GM23248 (cell line): ENCODE measurements at regions not wholly inside any gene's neighbourhood (a gene's known extent, or its start where the extent isn't known, plus 50 kb on each side); places are given as distances from the start of the nearest gene placed in this dataset.

Experiments
- DNase-seq: peaks from one replicate; pipeline ENCODE4 v3.0.0-alpha.2; 2015
- H2AFZ ChIP-seq: fragments of 200-600 bp; sonication (generic); 2 replicates; pipeline ENCODE4 v1.6.1; 2016; ENCODE audit warnings: antibody characterized with exemption
- H3F3A ChIP-seq: fragments of 200-600 bp; sonication (generic); 2 replicates; pipeline ENCODE4 v1.6.1; 2016; ENCODE audit warnings: mild to moderate bottlenecking, antibody characterized with exemption, mixed run types; ENCODE audit not compliant: insufficient read depth
- H3K27ac ChIP-seq: fragments of 200-600 bp; sonication (generic); 2 replicates; pipeline ENCODE4 v1.5.1; 2016; ENCODE audit warnings: mild to moderate bottlenecking
- H3K27me3 ChIP-seq: fragments of 200-600 bp; sonication (generic); replicated peaks from 2 replicates; pipeline ENCODE4 v1.6.1; 2016; ENCODE audit warnings: mild to moderate bottlenecking; ENCODE audit not compliant: insufficient read depth
- H3K36me3 ChIP-seq: fragments of 200-600 bp; sonication (generic); 2 replicates; pipeline ENCODE4 v1.6.1; 2016; ENCODE audit warnings: low read depth, mild to moderate bottlenecking
- H3K4me1 ChIP-seq: fragments of 200-600 bp; sonication (generic); 2 replicates; pipeline ENCODE4 v1.6.1; 2016; ENCODE audit warnings: mild to moderate bottlenecking; ENCODE audit not compliant: insufficient read depth
- H3K4me2 ChIP-seq: fragments of 200-600 bp; sonication (generic); one replicate; pipeline ENCODE4 v1.6.1; 2016; ENCODE audit warnings: mild to moderate bottlenecking; ENCODE audit not compliant: unreplicated experiment
- H3K4me3 ChIP-seq: fragments of 200-600 bp; sonication (generic); 2 replicates; pipeline ENCODE4 v1.5.1; 2016; ENCODE audit warnings: mild to moderate bottlenecking
- H3K79me2 ChIP-seq: fragments of 200-600 bp; sonication (generic); 2 replicates; pipeline ENCODE4 v1.6.1; 2016; ENCODE audit warnings: mild to moderate bottlenecking; ENCODE audit not compliant: insufficient read depth
- H3K9ac ChIP-seq: fragments of 200-600 bp; sonication (generic); 2 replicates; pipeline ENCODE4 v1.6.1; 2016; ENCODE audit warnings: mild to moderate bottlenecking
- H3K9me2 ChIP-seq: fragments of 200-600 bp; sonication (generic); 2 replicates; pipeline ENCODE4 v1.6.1; 2016; ENCODE audit warnings: mixed run types, mild to moderate bottlenecking, moderate library complexity; ENCODE audit not compliant: insufficient read depth
- H3K9me3 ChIP-seq: fragments of 200-600 bp; sonication (generic); one replicate; pipeline ENCODE4 v1.6.1; 2017; ENCODE audit warnings: low read depth
- H4K20me1 ChIP-seq: fragments of 200-600 bp; sonication (generic); 2 replicates; pipeline ENCODE4 v1.6.0; 2016; ENCODE audit not compliant: insufficient read depth
- EZH2 ChIP-seq: fragments of 200-600 bp; sonication (generic); IDR thresholded peaks from 2 replicates; pipeline ENCODE4 v1.6.1; 2018; ENCODE audit warnings: antibody characterized with exemption, mild to moderate bottlenecking; ENCODE audit not compliant: insufficient read depth, poor library complexity, severe bottlenecking
- EZH2phosphoT487 ChIP-seq: fragments of 200-600 bp; sonication (generic); IDR thresholded peaks from 2 replicates; pipeline ENCODE4 v1.6.1; 2018; ENCODE audit warnings: antibody characterized with exemption, moderate library complexity, mild to moderate bottlenecking, low read depth; ENCODE audit not compliant: insufficient read depth
- WGBS, 2 experiments: methylation state at CpG; one replicate each; pipeline ENCODE4 v1.1.6; 2015 to 2017; ENCODE audit warnings: low lambda C conversion rate in 2 of 2, low coverage in 1 of 2; ENCODE audit errors: missing lambda C conversion rate in 2 of 2; 5-methylcytosine and 5-hydroxymethylcytosine counted together
- in situ Hi-C: fragments of 300-500 bp; cut with MboI; formaldehyde crosslinking; loops from 2 replicates; pipeline ENCODE4 v1.15.0; 2020

GRCh38 chr20:43863821-43864544 lies 50.7 kb upstream of the TOX2 start:
- DNase-seq = no peak
- Histone ChIP-seq H3K4me2 (no peak overlapping the region), H3K9me3 (no peaks in the 10 kb centered on the region), H3K79me2 (no peaks in the 10 kb centered on the region), H3K9me2 (no peaks in the 10 kb centered on the region), H2AFZ (no peak overlapping the region), H3K27me3 (no peaks in the 10 kb centered on the region), H3K27ac (no peak overlapping the region), H3K4me1 (no peaks in the 10 kb centered on the region), H4K20me1 (no peaks in the 10 kb centered on the region), H3F3A (no peaks in the 10 kb centered on the region), H3K36me3 (no peaks in the 10 kb centered on the region), H3K4me3 (no peak overlapping the region), H3K9ac (no peak overlapping the region)
- in situ Hi-C loops = no loop called here
- 33 to 36% methylated on average over 10 of the region's 10 CpGs for WGBS, 2 experiments
- TF ChIP-seq EZH2phosphoT487 (no peak), EZH2 (no peak)

- DNase-seq = no peak
- no peak overlapping the region for H3K4me2 ChIP-seq
- H2AFZ ChIP-seq = no peak overlapping the region
- H3K36me3 ChIP-seq = no peaks in the 10 kb centered on the region
- no peaks in the 10 kb centered on the region for H3K79me2 ChIP-seq
- no peaks in the 10 kb centered on the region for H3F3A ChIP-seq
- H4K20me1 ChIP-seq = no peaks in the 10 kb centered on the region
- 64 to 71% methylated on average over 12 of the region's 12 CpGs for WGBS, 2 experiments
- in situ Hi-C loops = no loop called here
- no peaks in the 10 kb centered on the region for H3K9me2 ChIP-seq
- H3K4me3 ChIP-seq = no peak overlapping the region
- no peak for TF ChIP-seq EZH2
- no peak for TF ChIP-seq EZH2phosphoT487
- H3K9ac ChIP-seq = no peak overlapping the region
- no peak overlapping the region for H3K27ac ChIP-seq
- H3K4me1 ChIP-seq = no peaks in the 10 kb centered on the region
- H3K27me3 ChIP-seq = no peaks in the 10 kb centered on the region
- no peaks in the 10 kb centered on the region for H3K9me3 ChIP-seq
Observed at GRCh38 chr20:43863330-43863729, 51.3 kb upstream of the TOX2 start.

GRCh38 chr20:43862438-43862837 lies 52.2 kb upstream of the TOX2 start:
- no peak for DNase-seq
- 33 to 46% methylated on average over 3 to 4 of the region's 4 CpGs for WGBS, 2 experiments
- no peak overlapping the region for H2AFZ ChIP-seq
- H3K4me3 ChIP-seq = no peak overlapping the region
- H3K4me1 ChIP-seq = no peaks in the 10 kb centered on the region
- H3K27me3 ChIP-seq = no peaks in the 10 kb centered on the region
- no peaks in the 10 kb centered on the region for H3K9me2 ChIP-seq
- no peaks in the 10 kb centered on the region for H3K36me3 ChIP-seq
- no peaks in the 10 kb centered on the region for H3K79me2 ChIP-seq
- H3K4me2 ChIP-seq = no peak overlapping the region
- H3K9me3 ChIP-seq = no peaks in the 10 kb centered on the region
- TF ChIP-seq EZH2phosphoT487 (no peak), EZH2 (no peak)
- H3K9ac ChIP-seq = no peak overlapping the region
- H3F3A ChIP-seq = no peaks in the 10 kb centered on the region
- in situ Hi-C loops = no loop called here
- H3K27ac ChIP-seq = no peak overlapping the region
- H4K20me1 ChIP-seq = no peaks in the 10 kb centered on the region

GRCh38 chr20:43859994-43860393 lies 54.7 kb upstream of the TOX2 start:
- Histone ChIP-seq H3K9me3 (no peaks in the 10 kb centered on the region), H2AFZ (no peak overlapping the region), H3K27ac (no peak overlapping the region), H3F3A (no peaks in the 10 kb centered on the region), H3K4me1 (no peaks in the 10 kb centered on the region), H3K79me2 (no peaks in the 10 kb centered on the region), H4K20me1 (no peaks in the 10 kb centered on the region), H3K27me3 (no peaks in the 10 kb centered on the region), H3K9ac (no peak overlapping the region), H3K4me3 (no peak overlapping the region), H3K4me2 (no peak overlapping the region), H3K9me2 (no peaks in the 10 kb centered on the region), H3K36me3 (no peaks in the 10 kb centered on the region)
- in situ Hi-C loops = no loop called here
- DNase-seq = no peak
- TF ChIP-seq EZH2 = no peak
- no peak for TF ChIP-seq EZH2phosphoT487
- WGBS, 2 experiments = 91 to 96% methylated on average over 1 of the region's 1 CpG
